IMR-90 (cell line): ENCODE measurements at regions not wholly inside any gene's neighbourhood (a gene's known extent, or its start where the extent isn't known, plus 50 kb on each side); places are given as distances from the start of the nearest gene placed in this dataset.

ENCODE experiments used
- ATAC-seq: fragments of 200-7000 bp; cut with Tn5 transposase; 2 replicates; pipeline ENCODE4 v1.9.1; 2020; ENCODE audit warnings: low read depth, mild to moderate bottlenecking, moderate library complexity
- BruUV-seq: library from RNA; stranded (reverse); fragments of 400-500 nt; replicated peaks from 2 replicates; lab custom pipeline; 2021; lab: Mats Ljungman, UMichigan
- CTCF ChIA-PET: fragments of 300-600 bp; formaldehyde crosslinking; extraction: SDS; loops from one replicate; lab custom pipeline; 2021; ENCODE audit warnings: antibody characterized with exemption; lab: Yijun Ruan, JAX
- POLR2A ChIA-PET: fragments of 300-600 bp; sonication (Branson Sonifier 250); formaldehyde crosslinking; loops from one replicate; lab custom pipeline; 2022; ENCODE audit warnings: antibody characterized with exemption; ENCODE audit not compliant: unreplicated experiment; lab: Charles Lee
- DNase-seq: peaks from one replicate; pipeline ENCODE4 v3.0.0; 2013
- H2AFZ ChIP-seq: replicated peaks from 2 replicates; pipeline ENCODE3; 2013; ENCODE audit warnings: low read length, mild to moderate bottlenecking; ENCODE audit not compliant: poor library complexity
- H2AK5ac ChIP-seq: 2 replicates; pipeline ENCODE4 v1.6.1; 2013; ENCODE audit warnings: low read depth, low read length, inconsistent platforms
- H2AK9ac ChIP-seq: replicated peaks from 2 replicates; pipeline ENCODE3; 2013; ENCODE audit warnings: mild to moderate bottlenecking, low read depth, low read length, moderate library complexity; ENCODE audit not compliant: poor library complexity
- H2BK120ac ChIP-seq: 2 replicates; pipeline ENCODE4 v1.6.1; 2013; ENCODE audit warnings: low read depth, low read length, inconsistent platforms
- H2BK15ac ChIP-seq: 3 replicates; pipeline ENCODE4 v1.6.1; 2013; ENCODE audit warnings: low read depth, low read length, inconsistent platforms
- H2BK20ac ChIP-seq: 2 replicates; pipeline ENCODE4 v1.6.1; 2013; ENCODE audit warnings: low read depth, mild to moderate bottlenecking, inconsistent platforms, low read length, moderate library complexity
- H2BK5ac ChIP-seq: 2 replicates; pipeline ENCODE4 v1.6.1; 2013; ENCODE audit warnings: mild to moderate bottlenecking, low read depth, low read length, inconsistent platforms; ENCODE audit not compliant: poor library complexity, severe bottlenecking
- H3K14ac ChIP-seq: replicated peaks from 2 replicates; pipeline ENCODE4 v1.6.1; 2013; ENCODE audit warnings: low read depth, low read length, inconsistent platforms
- H3K18ac ChIP-seq: 2 replicates; pipeline ENCODE4 v1.6.1; 2013; ENCODE audit warnings: low read depth, low read length, control low read depth
- H3K23ac ChIP-seq: 2 replicates; pipeline ENCODE4 v1.6.1; 2013; ENCODE audit warnings: low read depth, low read length, inconsistent platforms
- H3K27ac ChIP-seq: 2 replicates; pipeline ENCODE4 v1.5.1; 2013; ENCODE audit warnings: mild to moderate bottlenecking, control low read depth, low read length; ENCODE audit not compliant: insufficient read depth
- H3K27me3 ChIP-seq: 2 replicates; pipeline ENCODE4 v1.6.1; 2013; ENCODE audit warnings: low read length; ENCODE audit not compliant: control insufficient read depth, insufficient read depth
- H3K36me3 ChIP-seq: 2 replicates; pipeline ENCODE4 v1.6.1; 2013; ENCODE audit warnings: low read length, mixed read lengths; ENCODE audit not compliant: control insufficient read depth, insufficient read depth
- H3K4ac ChIP-seq: 2 replicates; pipeline ENCODE4 v1.6.1; 2013; ENCODE audit warnings: low read depth, low read length, inconsistent platforms
- H3K4me1 ChIP-seq: 2 replicates; pipeline ENCODE4 v1.6.1; 2013; ENCODE audit warnings: low read length, mixed read lengths; ENCODE audit not compliant: control insufficient read depth, insufficient read depth
- H3K4me2 ChIP-seq: 2 replicates; pipeline ENCODE4 v1.6.1; 2013; ENCODE audit warnings: low read depth, mild to moderate bottlenecking, control low read depth, low read length, moderate library complexity
- H3K4me3 ChIP-seq: 2 replicates; pipeline ENCODE4 v1.5.1; 2013; ENCODE audit warnings: low read depth, mild to moderate bottlenecking, control low read depth, low read length, moderate library complexity; ENCODE audit not compliant: insufficient read depth
- H3K56ac ChIP-seq: 2 replicates; pipeline ENCODE4 v1.6.1; 2013; ENCODE audit warnings: low read length, inconsistent platforms; ENCODE audit not compliant: insufficient read depth; ENCODE audit errors: extremely low read depth
- H3K79me1 ChIP-seq, 2 experiments: 2 replicates each; pipeline ENCODE4 v1.6.1; 2013; ENCODE audit warnings: low read length in 2 of 2, inconsistent platforms in 1 of 2, low read depth in 1 of 2
- H3K9ac ChIP-seq: 2 replicates; pipeline ENCODE4 v1.6.1; 2013; ENCODE audit warnings: low read depth, low read length, control low read depth
- H3K9me1 ChIP-seq: 2 replicates; pipeline ENCODE4 v1.6.1; 2013; ENCODE audit warnings: low read length, inconsistent platforms; ENCODE audit not compliant: insufficient read depth
- H3K9me3 ChIP-seq: 2 replicates; pipeline ENCODE4 v1.6.1; 2013; ENCODE audit warnings: low read length; ENCODE audit not compliant: control insufficient read depth, insufficient read depth
- H4K20me1 ChIP-seq: 2 replicates; pipeline ENCODE4 v1.6.1; 2013; ENCODE audit warnings: low read length, inconsistent platforms; ENCODE audit not compliant: insufficient read depth
- H4K5ac ChIP-seq: 2 replicates; pipeline ENCODE4 v1.6.1; 2013; ENCODE audit warnings: mild to moderate bottlenecking, low read depth, low read length, control low read depth
- H4K8ac ChIP-seq, 2 experiments: 2 replicates each; pipeline ENCODE4 v1.6.1; 2013; ENCODE audit warnings: low read depth in 2 of 2, low read length in 2 of 2, control low read depth in 1 of 2, inconsistent platforms in 1 of 2
- H4K91ac ChIP-seq: 2 replicates; pipeline ENCODE4 v1.6.1; 2013; ENCODE audit warnings: low read depth, low read length, inconsistent platforms; ENCODE audit not compliant: insufficient read depth
- BHLHE40 ChIP-seq: fragments of 150-350 bp; IDR thresholded peaks from 2 replicates; pipeline ENCODE4 v1.6.1; 2016; ENCODE audit warnings: mild to moderate bottlenecking, low read depth, low read length
- CEBPB ChIP-seq: IDR thresholded peaks from 2 replicates; pipeline ENCODE4 v1.6.1; 2012; ENCODE audit warnings: low read depth, low read length, improper control_type of control experiment
- CHD1 ChIP-seq: IDR thresholded peaks from 2 replicates; pipeline ENCODE4 v1.6.1; 2012; ENCODE audit warnings: low read depth, low read length, improper control_type of control experiment
- FOS ChIP-seq: fragments of 150-350 bp; IDR thresholded peaks from 2 replicates; pipeline ENCODE4 v1.6.1; 2016; ENCODE audit warnings: low read depth, low read length
- MAFK ChIP-seq: IDR thresholded peaks from 2 replicates; pipeline ENCODE4 v1.6.1; 2012; ENCODE audit warnings: low read depth, low read length, improper control_type of control experiment
- MAZ ChIP-seq: IDR thresholded peaks from 2 replicates; pipeline ENCODE4 v1.6.1; 2012; ENCODE audit warnings: low read depth, mild to moderate bottlenecking, low read length, improper control_type of control experiment, moderate library complexity, borderline replicate concordance
- MXI1 ChIP-seq: IDR thresholded peaks from 2 replicates; pipeline ENCODE4 v1.6.1; 2012; ENCODE audit warnings: low read depth, mild to moderate bottlenecking, low read length, moderate library complexity, borderline replicate concordance
- NFE2L2 ChIP-seq: fragments of 150-350 bp; IDR thresholded peaks from 2 replicates; pipeline ENCODE4 v1.6.1; 2016; ENCODE audit warnings: low read depth, mild to moderate bottlenecking, low read length
- POLR2A ChIP-seq: IDR thresholded peaks from 2 replicates; pipeline ENCODE4 v1.6.1; 2012; ENCODE audit warnings: mild to moderate bottlenecking, low read depth, low read length
- RAD21 ChIP-seq: IDR thresholded peaks from 2 replicates; pipeline ENCODE4 v1.6.1; 2012; ENCODE audit warnings: low read length, improper control_type of control experiment
- RCOR1 ChIP-seq: IDR thresholded peaks from 2 replicates; pipeline ENCODE4 v1.6.1; 2012; ENCODE audit warnings: mild to moderate bottlenecking, low read length, improper control_type of control experiment; ENCODE audit not compliant: insufficient replicate concordance
- RFX5 ChIP-seq: IDR thresholded peaks from 2 replicates; pipeline ENCODE4 v1.8.0; 2012; ENCODE audit warnings: low read depth, mild to moderate bottlenecking, low read length, moderate library complexity
- SMC3 ChIP-seq: fragments of 150-350 bp; IDR thresholded peaks from 2 replicates; pipeline ENCODE4 v1.6.1; 2016; ENCODE audit warnings: low read depth, mild to moderate bottlenecking, antibody characterized with exemption, low read length, moderate library complexity
- WGBS, 2 experiments: methylation state at CpG; one replicate each; pipeline versions ENCODE4 v1.1.5 to v1.1.7; 2013; ENCODE audit warnings: missing lambda C conversion rate in 2 of 2; ENCODE audit not compliant: insufficient read length in 1 of 2; ENCODE audit errors: extremely low coverage in 2 of 2; 5-methylcytosine and 5-hydroxymethylcytosine counted together
- dilution Hi-C: fragments of 300-500 bp; cut with HindIII; formaldehyde crosslinking; loops from one replicate; pipeline ENCODE4 v1.14.3; 2018; ENCODE audit warnings: low sequenced_read_pairs; ENCODE audit not compliant: unreplicated experiment
- in situ Hi-C: fragments of 300-500 bp; cut with MboI; formaldehyde crosslinking; loops from 3 replicates; pipeline ENCODE4 v1.14.3; 2019; ENCODE audit warnings: low sequenced_read_pairs, inconsistent platforms, mixed read lengths
- intact Hi-C: fragments of 100-400 bp; cut with micrococcal nuclease; formaldehyde crosslinking; loops from 2 replicates; pipeline ENCODE4 v1.10.0; 2022
- TF ChIP-seq, protein P1 (sequence below): fragments of 150-350 bp; IDR thresholded peaks from 2 replicates; pipeline ENCODE4 v1.6.1; 2016; ENCODE audit warnings: low read depth, mild to moderate bottlenecking, low read length, moderate library complexity, borderline replicate concordance
- TF ChIP-seq, protein P2 (sequence below): conservative IDR thresholded peaks from 2 replicates; pipeline ENCODE4 v1.5.1; 2012; ENCODE audit warnings: mild to moderate bottlenecking, low read depth, low read length, improper control_type of control experiment
- TF ChIP-seq, protein P3 (sequence below): fragments of 150-350 bp; IDR thresholded peaks from 2 replicates; pipeline ENCODE4 v1.6.1; 2017; ENCODE audit warnings: mild to moderate bottlenecking, antibody characterized with exemption, low read length, low read depth

DNA sequence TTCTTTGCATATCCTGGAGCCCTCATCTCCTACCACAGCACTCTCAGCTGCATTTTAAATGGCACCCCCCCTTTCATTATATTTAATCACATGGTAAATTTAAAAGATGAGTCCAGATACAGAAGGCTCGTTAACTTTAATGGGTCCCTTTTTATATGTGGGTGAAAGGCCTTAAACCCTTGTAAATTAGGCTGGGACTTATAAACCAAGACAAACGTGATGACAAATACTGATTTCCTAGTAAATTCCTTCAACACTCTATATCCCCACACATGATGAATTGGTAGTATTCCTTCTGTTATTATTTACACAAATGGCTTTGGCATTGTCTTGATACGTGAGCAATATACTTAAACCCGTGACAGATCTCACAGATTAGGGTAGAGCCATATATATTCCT is 210.6 kb downstream of the CAAP1 start:
- Histone ChIP-seq H4K5ac (no peak overlapping the region), H2BK20ac (no peak overlapping the region), H3K27ac (no peak overlapping the region), H3K9me3 (no peaks in the 10 kb centered on the region), H3K9me1 (no peaks in the 10 kb centered on the region), H4K8ac (no peak overlapping the region), H3K4me1 (no peaks in the 10 kb centered on the region), H3K4me2 (no peak overlapping the region), H2AK5ac (no peak overlapping the region), H2AFZ (no peak overlapping the region), H4K91ac (no peak overlapping the region), H2BK120ac (no peak overlapping the region), H3K27me3 (no peaks in the 10 kb centered on the region), H2BK5ac (no peak overlapping the region), H3K36me3 (no peaks in the 10 kb centered on the region), H4K20me1 (no peaks in the 10 kb centered on the region), H2BK15ac (no peak overlapping the region), H3K4me3 (no peak overlapping the region), H2AK9ac (no peak overlapping the region), H3K23ac (no peak overlapping the region), H3K14ac (no peak overlapping the region), H3K9ac (no peak overlapping the region), H3K4ac (no peak overlapping the region), H3K56ac (no peak overlapping the region), H3K18ac (no peak overlapping the region), H3K79me1 (no peaks in the 10 kb centered on the region)
- dilution Hi-C loops (no loop called here), intact Hi-C loops (no loop called here), in situ Hi-C loops (no loop called here)
- no peak for TF ChIP-seq FOS
- TF ChIP-seq, protein P1, sequence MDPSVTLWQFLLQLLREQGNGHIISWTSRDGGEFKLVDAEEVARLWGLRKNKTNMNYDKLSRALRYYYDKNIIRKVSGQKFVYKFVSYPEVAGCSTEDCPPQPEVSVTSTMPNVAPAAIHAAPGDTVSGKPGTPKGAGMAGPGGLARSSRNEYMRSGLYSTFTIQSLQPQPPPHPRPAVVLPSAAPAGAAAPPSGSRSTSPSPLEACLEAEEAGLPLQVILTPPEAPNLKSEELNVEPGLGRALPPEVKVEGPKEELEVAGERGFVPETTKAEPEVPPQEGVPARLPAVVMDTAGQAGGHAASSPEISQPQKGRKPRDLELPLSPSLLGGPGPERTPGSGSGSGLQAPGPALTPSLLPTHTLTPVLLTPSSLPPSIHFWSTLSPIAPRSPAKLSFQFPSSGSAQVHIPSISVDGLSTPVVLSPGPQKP: no peak
- no peak for TF ChIP-seq BHLHE40
- TF ChIP-seq SMC3: no peak
- TF ChIP-seq CHD1: no peak
- no peak for TF ChIP-seq RCOR1
- no peak for TF ChIP-seq MXI1
- TF ChIP-seq, protein P2, sequence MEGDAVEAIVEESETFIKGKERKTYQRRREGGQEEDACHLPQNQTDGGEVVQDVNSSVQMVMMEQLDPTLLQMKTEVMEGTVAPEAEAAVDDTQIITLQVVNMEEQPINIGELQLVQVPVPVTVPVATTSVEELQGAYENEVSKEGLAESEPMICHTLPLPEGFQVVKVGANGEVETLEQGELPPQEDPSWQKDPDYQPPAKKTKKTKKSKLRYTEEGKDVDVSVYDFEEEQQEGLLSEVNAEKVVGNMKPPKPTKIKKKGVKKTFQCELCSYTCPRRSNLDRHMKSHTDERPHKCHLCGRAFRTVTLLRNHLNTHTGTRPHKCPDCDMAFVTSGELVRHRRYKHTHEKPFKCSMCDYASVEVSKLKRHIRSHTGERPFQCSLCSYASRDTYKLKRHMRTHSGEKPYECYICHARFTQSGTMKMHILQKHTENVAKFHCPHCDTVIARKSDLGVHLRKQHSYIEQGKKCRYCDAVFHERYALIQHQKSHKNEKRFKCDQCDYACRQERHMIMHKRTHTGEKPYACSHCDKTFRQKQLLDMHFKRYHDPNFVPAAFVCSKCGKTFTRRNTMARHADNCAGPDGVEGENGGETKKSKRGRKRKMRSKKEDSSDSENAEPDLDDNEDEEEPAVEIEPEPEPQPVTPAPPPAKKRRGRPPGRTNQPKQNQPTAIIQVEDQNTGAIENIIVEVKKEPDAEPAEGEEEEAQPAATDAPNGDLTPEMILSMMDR: no peak
- TF ChIP-seq, protein P3, sequence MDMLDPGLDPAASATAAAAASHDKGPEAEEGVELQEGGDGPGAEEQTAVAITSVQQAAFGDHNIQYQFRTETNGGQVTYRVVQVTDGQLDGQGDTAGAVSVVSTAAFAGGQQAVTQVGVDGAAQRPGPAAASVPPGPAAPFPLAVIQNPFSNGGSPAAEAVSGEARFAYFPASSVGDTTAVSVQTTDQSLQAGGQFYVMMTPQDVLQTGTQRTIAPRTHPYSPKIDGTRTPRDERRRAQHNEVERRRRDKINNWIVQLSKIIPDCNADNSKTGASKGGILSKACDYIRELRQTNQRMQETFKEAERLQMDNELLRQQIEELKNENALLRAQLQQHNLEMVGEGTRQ: no peak
- no peak for TF ChIP-seq MAZ
- no peak for TF ChIP-seq POLR2A
- TF ChIP-seq RAD21: no peak
- no peak for TF ChIP-seq NFE2L2
- TF ChIP-seq CEBPB: no peak
- no peak for TF ChIP-seq RFX5
- no peak for TF ChIP-seq MAFK
- ATAC-seq (no peak), DNase-seq (no peak)
- BruUV-seq: no TSS peak
- ChIA-PET POLR2A (no interaction called here), CTCF (no interaction called here)
- WGBS, 2 experiments: no CpG with 5 or more reads among the region's 4 CpGs
